DND-41 (cell line): ENCODE measurements at regions not wholly inside any gene's neighbourhood (a gene's known extent, or its start where the extent isn't known, plus 50 kb on each side); places are given as distances from the start of the nearest gene placed in this dataset.

ENCODE experiments used
- ATAC-seq: fragments of 200-7000 bp; cut with Tn5 transposase; 3 replicates; pipeline ENCODE4 v1.9.1; 2021; ENCODE audit warnings: low read depth; ENCODE audit not compliant: insufficient read depth
- DNase-seq: peaks from one replicate; pipeline ENCODE4 v3.0.0-alpha.2; 2020
- H2AFZ ChIP-seq: 2 replicates; pipeline ENCODE4 v1.6.0; 2012; ENCODE audit warnings: low read depth, low read length
- H3K27ac ChIP-seq: 2 replicates; pipeline ENCODE4 v1.5.1; 2012; ENCODE audit warnings: low read length, inconsistent platforms
- H3K27me3 ChIP-seq: fragments of 200-600 bp; sonication (generic); 2 replicates; pipeline ENCODE4 v1.6.0; 2012; ENCODE audit warnings: low read length, mild to moderate bottlenecking, inconsistent platforms; ENCODE audit not compliant: insufficient read depth, poor library complexity
- H3K36me3 ChIP-seq: 2 replicates; pipeline ENCODE4 v1.5.1; 2012; ENCODE audit warnings: low read length, inconsistent platforms; ENCODE audit not compliant: insufficient read depth
- H3K4me1 ChIP-seq: 2 replicates; pipeline ENCODE4 v1.5.1; 2012; ENCODE audit warnings: mild to moderate bottlenecking, low read length; ENCODE audit not compliant: insufficient read depth
- H3K4me2 ChIP-seq: 2 replicates; pipeline ENCODE4 v1.6.0; 2012; ENCODE audit warnings: mild to moderate bottlenecking, moderate library complexity, low read length, inconsistent platforms; ENCODE audit not compliant: insufficient read depth
- H3K4me3 ChIP-seq, 2 experiments: fragments of 200-600 bp in 1 of 2; shearing (Covaris generic) in 1 of 2; 2 replicates each; pipeline ENCODE4 v1.5.1; 2012 to 2016; ENCODE audit warnings: inconsistent platforms in 2 of 2, low read length in 2 of 2, mild to moderate bottlenecking in 2 of 2, low read depth in 1 of 2, moderate library complexity in 1 of 2
- H3K79me2 ChIP-seq: 2 replicates; pipeline ENCODE4 v1.6.0; 2012; ENCODE audit warnings: low read length, inconsistent platforms; ENCODE audit not compliant: insufficient read depth
- H3K9ac ChIP-seq: 2 replicates; pipeline ENCODE4 v1.6.0; 2012; ENCODE audit warnings: low read depth, mild to moderate bottlenecking, inconsistent platforms, low read length, moderate library complexity
- H3K9me3 ChIP-seq: 2 replicates; pipeline ENCODE4 v1.5.1; 2012; ENCODE audit warnings: low read length, moderate library complexity, mild to moderate bottlenecking, inconsistent platforms; ENCODE audit not compliant: insufficient read depth, severe bottlenecking
- H4K20me1 ChIP-seq: 2 replicates; pipeline ENCODE4 v1.6.0; 2012; ENCODE audit warnings: low read length; ENCODE audit not compliant: insufficient read depth
- EZH2 ChIP-seq: IDR thresholded peaks from 3 replicates; pipeline ENCODE4 v1.6.1; 2012; ENCODE audit warnings: borderline replicate concordance, low read depth, mild to moderate bottlenecking, moderate library complexity, low read length, inconsistent platforms; ENCODE audit not compliant: severe bottlenecking
- TF ChIP-seq, protein P1 (sequence below): IDR thresholded peaks from 2 replicates; pipeline ENCODE4 v1.5.1; 2012; ENCODE audit warnings: borderline replicate concordance, low read length, moderate library complexity, mild to moderate bottlenecking; ENCODE audit not compliant: poor library complexity, severe bottlenecking; ENCODE audit errors: extremely low read depth

DNA sequence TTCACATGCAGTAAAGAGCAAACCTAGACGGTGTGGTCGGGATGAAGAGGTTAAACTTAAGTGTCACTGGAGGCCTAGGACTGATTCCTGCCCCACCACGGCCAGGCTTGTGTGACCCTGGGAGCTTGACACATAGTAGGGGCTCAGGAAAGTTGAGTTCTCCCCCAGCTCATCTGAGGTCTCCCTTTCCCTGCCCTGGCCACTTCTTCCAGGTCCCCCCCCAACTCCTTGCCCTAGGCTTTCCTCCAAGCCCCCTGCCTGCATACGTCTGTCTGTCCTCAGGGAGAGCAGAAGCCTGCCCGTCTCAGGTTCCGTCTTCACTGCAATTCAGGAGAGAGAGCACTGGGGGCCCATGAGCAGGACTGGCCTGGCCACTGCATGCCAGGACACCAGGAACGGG, 225.8 kb downstream of the PTPRU start:
- Histone ChIP-seq H3K4me2 (no peak overlapping the region), H4K20me1 (no peaks in the 10 kb centered on the region; the same call in 1 of the 2 replicates), H3K9me3 (no peaks in the 10 kb centered on the region), H3K4me3 (no peak overlapping the region), H3K4me1 (no peaks in the 10 kb centered on the region), H3K9ac (no peak overlapping the region), H3K79me2 (no peaks in the 10 kb centered on the region), H3K27ac (no peak overlapping the region), H2AFZ (no peak overlapping the region), H3K36me3 (no peaks in the 10 kb centered on the region), H3K27me3 (peaks cover 11% of the 10 kb centered on the region)
- DNase-seq (no peak), ATAC-seq (no peak)
- TF ChIP-seq, protein P1, sequence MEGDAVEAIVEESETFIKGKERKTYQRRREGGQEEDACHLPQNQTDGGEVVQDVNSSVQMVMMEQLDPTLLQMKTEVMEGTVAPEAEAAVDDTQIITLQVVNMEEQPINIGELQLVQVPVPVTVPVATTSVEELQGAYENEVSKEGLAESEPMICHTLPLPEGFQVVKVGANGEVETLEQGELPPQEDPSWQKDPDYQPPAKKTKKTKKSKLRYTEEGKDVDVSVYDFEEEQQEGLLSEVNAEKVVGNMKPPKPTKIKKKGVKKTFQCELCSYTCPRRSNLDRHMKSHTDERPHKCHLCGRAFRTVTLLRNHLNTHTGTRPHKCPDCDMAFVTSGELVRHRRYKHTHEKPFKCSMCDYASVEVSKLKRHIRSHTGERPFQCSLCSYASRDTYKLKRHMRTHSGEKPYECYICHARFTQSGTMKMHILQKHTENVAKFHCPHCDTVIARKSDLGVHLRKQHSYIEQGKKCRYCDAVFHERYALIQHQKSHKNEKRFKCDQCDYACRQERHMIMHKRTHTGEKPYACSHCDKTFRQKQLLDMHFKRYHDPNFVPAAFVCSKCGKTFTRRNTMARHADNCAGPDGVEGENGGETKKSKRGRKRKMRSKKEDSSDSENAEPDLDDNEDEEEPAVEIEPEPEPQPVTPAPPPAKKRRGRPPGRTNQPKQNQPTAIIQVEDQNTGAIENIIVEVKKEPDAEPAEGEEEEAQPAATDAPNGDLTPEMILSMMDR = no peak
- TF ChIP-seq EZH2 = no peak

- Histone ChIP-seq H3K4me1 (no peaks in the 10 kb centered on the region), H3K79me2 (no peaks in the 10 kb centered on the region), H3K36me3 (no peaks in the 10 kb centered on the region), H3K27ac (no peak overlapping the region), H2AFZ (no peak overlapping the region), H3K9me3 (no peaks in the 10 kb centered on the region), H3K4me2 (no peak overlapping the region), H3K27me3 (peaks cover 11% of the 10 kb centered on the region), H4K20me1 (no peaks in the 10 kb centered on the region; the same call in 1 of the 2 replicates), H3K9ac (no peak overlapping the region), H3K4me3 (no peak overlapping the region)
- no peak for ATAC-seq
- no peak for DNase-seq
- TF ChIP-seq, protein P1 = no peak
- no peak for TF ChIP-seq EZH2
These were observed 224.9 kb downstream of the PTPRU start for GRCh38 chr1:29461115-29461739.

DNA sequence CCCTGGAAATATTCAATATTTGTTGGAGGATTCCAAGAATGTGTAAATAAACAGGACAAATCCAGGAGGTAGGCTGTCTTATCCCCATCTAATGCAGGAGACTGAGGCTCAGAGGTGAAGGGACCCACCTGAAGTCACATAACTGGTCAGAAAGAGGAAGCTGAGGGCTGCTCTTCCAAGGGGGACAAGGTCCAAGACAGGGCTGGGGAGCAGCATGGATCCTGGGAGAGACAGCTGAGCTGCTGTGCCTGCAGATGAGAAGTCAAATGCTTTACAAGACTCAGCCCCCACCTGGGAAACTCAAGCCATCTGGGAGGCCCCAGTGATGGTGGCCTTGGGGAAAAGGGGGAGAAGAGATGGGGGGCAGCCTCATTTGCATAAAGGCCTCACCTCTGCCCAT, 224.4 kb downstream of the PTPRU start:
- no peaks in the 10 kb centered on the region for H3K9me3 ChIP-seq
- H3K4me3 ChIP-seq = no peak overlapping the region
- H4K20me1 ChIP-seq = no peaks in the 10 kb centered on the region; the same call in 1 of the 2 replicates
- H3K4me2 ChIP-seq = no peak overlapping the region
- no peak overlapping the region for H2AFZ ChIP-seq
- H3K36me3 ChIP-seq = no peaks in the 10 kb centered on the region
- no peaks in the 10 kb centered on the region for H3K79me2 ChIP-seq
- no peak for DNase-seq
- H3K4me1 ChIP-seq = no peaks in the 10 kb centered on the region
- no peak overlapping the region for H3K9ac ChIP-seq
- ATAC-seq = no peak
- no peak overlapping the region for H3K27ac ChIP-seq
- peaks cover 11% of the 10 kb centered on the region for H3K27me3 ChIP-seq
- no peak for TF ChIP-seq EZH2

DNA sequence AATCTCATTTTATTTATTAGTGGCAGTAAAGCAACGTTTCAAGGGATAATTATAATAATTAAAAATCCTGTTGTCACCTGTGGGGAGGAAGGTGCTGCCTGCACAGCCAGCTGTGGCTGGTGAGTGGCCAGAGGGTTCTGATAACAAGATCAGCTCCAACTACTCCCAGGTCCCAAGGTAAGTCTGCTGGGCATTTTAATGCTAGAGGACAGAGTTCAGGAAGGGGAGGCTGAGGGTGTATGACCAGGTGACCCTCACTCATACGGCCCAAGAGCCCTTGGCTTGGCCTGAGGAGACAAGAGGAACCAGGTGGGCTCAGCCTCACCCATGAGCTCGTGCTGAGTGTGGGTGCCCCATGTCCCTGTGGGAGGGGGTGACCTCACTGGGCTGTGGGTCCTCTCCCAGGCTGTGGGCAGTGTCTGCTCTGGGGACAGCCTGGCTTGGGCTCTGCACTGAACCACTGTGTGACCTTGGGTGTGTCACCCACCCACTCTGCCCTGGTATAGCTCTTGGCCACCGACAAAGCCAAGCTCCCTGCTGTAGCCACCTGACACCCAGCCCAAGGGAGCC, 223.8 kb downstream of the PTPRU start:
- TF ChIP-seq, protein P1 = no peak
- TF ChIP-seq EZH2 = no peak
- no peak overlapping the region for H3K9ac ChIP-seq
- H3K27me3 ChIP-seq = peaks cover 11% of the 10 kb centered on the region
- H3K4me1 ChIP-seq = no peaks in the 10 kb centered on the region
- no peak for DNase-seq
- H3K79me2 ChIP-seq = no peaks in the 10 kb centered on the region
- H3K4me2 ChIP-seq = no peak overlapping the region
- ATAC-seq = no peak
- H3K4me3 ChIP-seq = no peak overlapping the region
- no peaks in the 10 kb centered on the region; the same call in 1 of the 2 replicates for H4K20me1 ChIP-seq
- H3K9me3 ChIP-seq = no peaks in the 10 kb centered on the region
- H3K36me3 ChIP-seq = no peaks in the 10 kb centered on the region
- no peak overlapping the region for H2AFZ ChIP-seq
- H3K27ac ChIP-seq = no peak overlapping the region
